ENCODE measurements at regions not wholly inside any gene's neighbourhood (a gene's known extent, or its start where the extent isn't known, plus 50 kb on each side); places are given as distances from the start of the nearest gene placed in this dataset.

GRCh38 chr15:79724804-79725203, 172.0 kb downstream of the MTHFS start:
- dilution Hi-C loops (cut with MboI; ENCODE audit: extremely low pct_ligation_motif_present, low sequenced_read_pairs) = no loop called here
- ChIA-PET CTCF (no interaction called here), POLR2A (no interaction called here)
- intact Hi-C loops (cut with micrococcal nuclease) = no loop called here
- Histone ChIP-seq H3K4me1 (ENCODE audit: control insufficient read depth, extremely low read depth, insufficient read depth, low read length) (no peaks in the 10 kb centered on the region), H3K9me3 (replicated peaks; ENCODE audit: control insufficient read depth, insufficient read depth, low read length) (no peaks in the 10 kb centered on the region), H3K4me3 (replicated peaks in 1 of 3; ENCODE audit: insufficient read depth in 1 of 3, low read depth in 1 of 3, low read length in 3 of 3) (no peak overlapping the region), H3K9ac (replicated peaks; ENCODE audit: extremely low read depth, insufficient read depth, low read length) (no peak overlapping the region), H3K79me2 (ENCODE audit: control insufficient read depth, insufficient read depth, low read length) (no peaks in the 10 kb centered on the region), H3K36me3 (ENCODE audit: control insufficient read depth in 2 of 2, extremely low read depth in 1 of 2, insufficient read depth in 2 of 2, low read length in 2 of 2) (no peaks in the 10 kb centered on the region), H3K27me3 (ENCODE audit: control insufficient read depth in 2 of 2, insufficient read depth in 2 of 2, low read length in 2 of 2) (no peaks in the 10 kb centered on the region), H3K9me1 (replicated peaks; ENCODE audit: control insufficient read depth, extremely low read depth, insufficient read depth, low read length) (no peaks in the 10 kb centered on the region), H3K27ac (ENCODE audit: insufficient read depth, low read depth, low read length) (no peak overlapping the region), H4K20me1 (replicated peaks; ENCODE audit: control insufficient read depth, extremely low read depth, insufficient read depth, low read length) (no peaks in the 10 kb centered on the region), H2AFZ (ENCODE audit: low read depth, low read length) (no peak overlapping the region), H3K4me2 (ENCODE audit: insufficient read depth, low read length) (no peak overlapping the region)
- TF ChIP-seq EZH2 (IDR thresholded peaks at IDR 0.05; ENCODE audit: borderline replicate concordance, low read depth, low read length, severe bottlenecking) = no peak
- FAIRE-seq (no peak), DNase-seq (ENCODE audit: low read depth, low spot score) (no peak)
- no TSS peak for BruUV-seq (replicated peaks)

GRCh38 chr15:79728867-79729266, 167.9 kb downstream of the MTHFS start:
- H3K9me3 ChIP-seq (replicated peaks; ENCODE audit: control insufficient read depth, insufficient read depth, low read length) = no peaks in the 10 kb centered on the region
- DNase-seq (ENCODE audit: low read depth, low spot score) (no peak), FAIRE-seq (no peak)
- intact Hi-C loops (cut with micrococcal nuclease) (no loop called here), dilution Hi-C loops (cut with MboI; ENCODE audit: extremely low pct_ligation_motif_present, low sequenced_read_pairs) (no loop called here)
- H3K4me2 ChIP-seq (ENCODE audit: insufficient read depth, low read length) = no peak overlapping the region
- no peak for TF ChIP-seq JUN (IDR thresholded peaks at IDR 0.05; ENCODE audit: borderline replicate concordance, insufficient read depth, insufficient read length, low read depth)
- no peak for TF ChIP-seq CTCF (IDR thresholded peaks at IDR 0.05; ENCODE audit: extremely low read depth in 1 of 2, insufficient read depth in 1 of 2, low read depth in 1 of 2, low read length in 2 of 2)
- TF ChIP-seq POLR2AphosphoS5 (IDR thresholded peaks at IDR 0.05; ENCODE audit: insufficient read depth, low read depth, low read length) = no peak
- no peak for TF ChIP-seq MYC (IDR thresholded peaks at IDR 0.05; ENCODE audit: low read depth, low read length)
- TF ChIP-seq EZH2 (IDR thresholded peaks at IDR 0.05; ENCODE audit: borderline replicate concordance, low read depth, low read length, severe bottlenecking) = no peak
- TF ChIP-seq MAX (IDR thresholded peaks at IDR 0.05; ENCODE audit: insufficient read depth, insufficient read length) = no peak
- TF ChIP-seq FOS (IDR thresholded peaks at IDR 0.05; ENCODE audit: borderline replicate concordance, insufficient read depth, low read length) = no peak
- TF ChIP-seq POLR2A (IDR thresholded peaks at IDR 0.05; ENCODE audit: low read depth, low read length) = no peak
- TF ChIP-seq GATA2 (IDR thresholded peaks at IDR 0.05; ENCODE audit: insufficient read depth, insufficient read length, low read depth, low read length) = no peak
- no peak overlapping the region for H3K27ac ChIP-seq (ENCODE audit: insufficient read depth, low read depth, low read length)
- no TSS peak for BruUV-seq (replicated peaks)
- H3K36me3 ChIP-seq (ENCODE audit: control insufficient read depth in 2 of 2, extremely low read depth in 1 of 2, insufficient read depth in 2 of 2, low read length in 2 of 2) = no peaks in the 10 kb centered on the region
- no peaks in the 10 kb centered on the region for H3K79me2 ChIP-seq (ENCODE audit: control insufficient read depth, insufficient read depth, low read length)
- H4K20me1 ChIP-seq (replicated peaks; ENCODE audit: control insufficient read depth, extremely low read depth, insufficient read depth, low read length) = no peaks in the 10 kb centered on the region
- H3K27me3 ChIP-seq (ENCODE audit: control insufficient read depth in 2 of 2, insufficient read depth in 2 of 2, low read length in 2 of 2) = no peaks in the 10 kb centered on the region
- no peak overlapping the region for H2AFZ ChIP-seq (ENCODE audit: low read depth, low read length)
- H3K9me1 ChIP-seq (replicated peaks; ENCODE audit: control insufficient read depth, extremely low read depth, insufficient read depth, low read length) = no peaks in the 10 kb centered on the region
- no peak overlapping the region for H3K9ac ChIP-seq (replicated peaks; ENCODE audit: extremely low read depth, insufficient read depth, low read length)
- H3K4me1 ChIP-seq (ENCODE audit: control insufficient read depth, extremely low read depth, insufficient read depth, low read length) = no peaks in the 10 kb centered on the region
- no peak overlapping the region for H3K4me3 ChIP-seq (replicated peaks in 1 of 3; ENCODE audit: insufficient read depth in 1 of 3, low read depth in 1 of 3, low read length in 3 of 3)
- CTCF ChIA-PET = no interaction called here
- POLR2A ChIA-PET = no interaction called here

Measured in endothelial cell of umbilical vein (primary cell).